ENCODE measurements at regions not wholly inside any gene's neighbourhood (a gene's known extent, or its start where the extent isn't known, plus 50 kb on each side); places are given as distances from the start of the nearest gene placed in this dataset.

GRCh38 chr4:63528256-63528991 is 880.8 kb downstream of the TECRL start:
- Histone ChIP-seq H3K4me1 (ENCODE audit: insufficient read depth) (no peaks in the 10 kb centered on the region), H3K36me3 (ENCODE audit: insufficient read depth) (no peaks in the 10 kb centered on the region), H3K4me3 (ENCODE audit: low read depth, low read length) (no peak overlapping the region), H3K27ac (ENCODE audit: low read depth) (no peak overlapping the region)
- peak; percentile 5 for DNase-seq (ENCODE audit: extremely low spot score)
- 44% methylated on average over 4 of the region's 4 CpGs for whole genome bisulfite sequencing

GRCh38 chr4:63526251-63526650 is 883.0 kb downstream of the TECRL start:
- Histone ChIP-seq H3K36me3 (ENCODE audit: insufficient read depth) (no peaks in the 10 kb centered on the region), H3K4me3 (ENCODE audit: low read depth, low read length) (no peak overlapping the region), H3K27ac (ENCODE audit: low read depth) (no peak overlapping the region), H3K4me1 (ENCODE audit: insufficient read depth) (no peaks in the 10 kb centered on the region)
- DNase-seq (ENCODE audit: extremely low spot score): no peak
- WGBS: 93% methylated on average over 1 of the region's 1 CpG

GRCh38 chr4:63524764-63525163 is 884.5 kb downstream of the TECRL start:
- no peak overlapping the region for H3K27ac ChIP-seq (ENCODE audit: low read depth)
- H3K36me3 ChIP-seq (ENCODE audit: insufficient read depth): no peaks in the 10 kb centered on the region
- H3K4me1 ChIP-seq (ENCODE audit: insufficient read depth): no peaks in the 10 kb centered on the region
- H3K4me3 ChIP-seq (ENCODE audit: low read depth, low read length): no peak overlapping the region
- no peak for DNase-seq (ENCODE audit: extremely low spot score)
- WGBS: 78% methylated on average over 1 of the region's 1 CpG

- Histone ChIP-seq H3K27ac (ENCODE audit: low read depth) (no peak overlapping the region), H3K4me1 (ENCODE audit: insufficient read depth) (no peaks in the 10 kb centered on the region), H3K36me3 (ENCODE audit: insufficient read depth) (no peaks in the 10 kb centered on the region), H3K4me3 (ENCODE audit: low read depth, low read length) (no peak overlapping the region)
- no peak for DNase-seq (ENCODE audit: extremely low spot score)
- 82% methylated on average over 2 of the region's 2 CpGs for WGBS
Measured at GRCh38 chr4:63505714-63506460, 903.4 kb downstream of the TECRL start.

GRCh38 chr4:63493265-63493664 is 916.0 kb downstream of the TECRL start:
- Histone ChIP-seq H3K27ac (ENCODE audit: low read depth) (no peak overlapping the region), H3K36me3 (ENCODE audit: insufficient read depth) (no peaks in the 10 kb centered on the region), H3K4me3 (ENCODE audit: low read depth, low read length) (no peak overlapping the region), H3K4me1 (ENCODE audit: insufficient read depth) (no peaks in the 10 kb centered on the region)
- DNase-seq (ENCODE audit: extremely low spot score): no peak

- Histone ChIP-seq H3K36me3 (ENCODE audit: insufficient read depth) (no peaks in the 10 kb centered on the region), H3K27ac (ENCODE audit: low read depth) (no peak overlapping the region), H3K4me3 (ENCODE audit: low read depth, low read length) (no peak overlapping the region), H3K4me1 (ENCODE audit: insufficient read depth) (no peaks in the 10 kb centered on the region)
- DNase-seq (ENCODE audit: extremely low spot score): no peak
Measured at GRCh38 chr4:63492515-63492914, 916.7 kb downstream of the TECRL start.

- no peaks in the 10 kb centered on the region for H3K36me3 ChIP-seq (ENCODE audit: insufficient read depth)
- no peak overlapping the region for H3K27ac ChIP-seq (ENCODE audit: low read depth)
- no peaks in the 10 kb centered on the region for H3K4me1 ChIP-seq (ENCODE audit: insufficient read depth)
- H3K4me3 ChIP-seq (ENCODE audit: low read depth, low read length): no peak overlapping the region
- WGBS: 89% methylated on average over 4 of the region's 4 CpGs
- no peak for DNase-seq (ENCODE audit: extremely low spot score)
Measured at GRCh38 chr4:63464393-63464792, 944.9 kb downstream of the TECRL start.

GRCh38 chr4:63460075-63460474 is 949.2 kb downstream of the TECRL start:
- Histone ChIP-seq H3K27ac (ENCODE audit: low read depth) (no peak overlapping the region), H3K36me3 (ENCODE audit: insufficient read depth) (no peaks in the 10 kb centered on the region), H3K4me1 (ENCODE audit: insufficient read depth) (no peaks in the 10 kb centered on the region), H3K4me3 (ENCODE audit: low read depth, low read length) (no peak overlapping the region)
- 85% methylated on average over 2 of the region's 2 CpGs for WGBS
- DNase-seq (ENCODE audit: extremely low spot score): no peak

GRCh38 chr4:63459329-63459728 is 949.9 kb downstream of the TECRL start:
- WGBS: 69% methylated on average over 2 of the region's 2 CpGs
- H3K4me1 ChIP-seq (ENCODE audit: insufficient read depth): no peaks in the 10 kb centered on the region
- no peak for DNase-seq (ENCODE audit: extremely low spot score)
- H3K27ac ChIP-seq (ENCODE audit: low read depth): no peak overlapping the region
- H3K4me3 ChIP-seq (ENCODE audit: low read depth, low read length): no peak overlapping the region
- H3K36me3 ChIP-seq (ENCODE audit: insufficient read depth): no peaks in the 10 kb centered on the region

- no peak overlapping the region for H3K27ac ChIP-seq (ENCODE audit: low read depth)
- H3K4me3 ChIP-seq (ENCODE audit: low read depth, low read length): no peak overlapping the region
- DNase-seq (ENCODE audit: extremely low spot score): no peak
- WGBS: 50% methylated on average over 1 of the region's 1 CpG
- no peaks in the 10 kb centered on the region for H3K4me1 ChIP-seq (ENCODE audit: insufficient read depth)
- H3K36me3 ChIP-seq (ENCODE audit: insufficient read depth): no peaks in the 10 kb centered on the region
Measured at GRCh38 chr4:63458010-63458409, 951.2 kb downstream of the TECRL start.

- no peak for DNase-seq (ENCODE audit: extremely low spot score)
- H3K4me1 ChIP-seq (ENCODE audit: insufficient read depth): no peaks in the 10 kb centered on the region
Measured at GRCh38 chr4:63440236-63440635, 969.0 kb downstream of the TECRL start.

GRCh38 chr4:63430105-63430504 is 979.1 kb downstream of the TECRL start:
- H3K27ac ChIP-seq (ENCODE audit: low read depth): no peak overlapping the region
- H3K36me3 ChIP-seq (ENCODE audit: insufficient read depth): no peaks in the 10 kb centered on the region
- no peaks in the 10 kb centered on the region for H3K4me1 ChIP-seq (ENCODE audit: insufficient read depth)
- WGBS: 81% methylated on average over 1 of the region's 1 CpG
- no peak overlapping the region for H3K4me3 ChIP-seq (ENCODE audit: low read depth, low read length)
- no peak for DNase-seq (ENCODE audit: extremely low spot score)

More at GRCh38 chr4:63440236-63440635, 969.0 kb downstream of the TECRL start:
- Histone ChIP-seq H3K4me3 (ENCODE audit: low read depth, low read length) (no peak overlapping the region), H3K27ac (ENCODE audit: low read depth) (no peak overlapping the region), H3K36me3 (ENCODE audit: insufficient read depth) (no peaks in the 10 kb centered on the region)

- Histone ChIP-seq H3K36me3 (ENCODE audit: insufficient read depth) (no peaks in the 10 kb centered on the region), H3K27ac (ENCODE audit: low read depth) (no peak overlapping the region), H3K4me3 (ENCODE audit: low read depth, low read length) (no peak overlapping the region), H3K4me1 (ENCODE audit: insufficient read depth) (no peaks in the 10 kb centered on the region)
- no peak for DNase-seq (ENCODE audit: extremely low spot score)
- whole genome bisulfite sequencing: 82% methylated on average over 4 of the region's 4 CpGs
Measured at GRCh38 chr4:63396269-63396668, 1013.0 kb downstream of the TECRL start.

GRCh38 chr4:63393544-63393943 is 1015.7 kb downstream of the TECRL start:
- no peak for DNase-seq (ENCODE audit: extremely low spot score)

More at GRCh38 chr4:63393544-63393943, 1015.7 kb downstream of the TECRL start:
- H3K36me3 ChIP-seq (ENCODE audit: insufficient read depth): no peaks in the 10 kb centered on the region
- no peak overlapping the region for H3K27ac ChIP-seq (ENCODE audit: low read depth)
- H3K4me3 ChIP-seq (ENCODE audit: low read depth, low read length): no peak overlapping the region
- H3K4me1 ChIP-seq (ENCODE audit: insufficient read depth): no peaks in the 10 kb centered on the region

Measured in urinary bladder (tissue), 3 donors.